ENCODE measurements at regions not wholly inside any gene's neighbourhood (a gene's known extent, or its start where the extent isn't known, plus 50 kb on each side); places are given as distances from the start of the nearest gene placed in this dataset.
A peak's percentile ranks its signal among the peaks of the same experiment; 100 is the strongest.

- DNase-seq (ENCODE audit: low read depth) = no peak
- H3K4me3 ChIP-seq (ENCODE audit: low read depth, low read length) = no peak overlapping the region
- TF ChIP-seq CTCF (IDR thresholded peaks at IDR 0.05; ENCODE audit: control insufficient read depth, extremely low read depth, insufficient read depth) = no peak
Measured at GRCh38 chr1:17920881-17921640, 165.9 kb downstream of the ACTL8 start.

- no peak for DNase-seq (ENCODE audit: low read depth)
- peak; percentile 25; the same call in 1 of the 2 replicates for TF ChIP-seq CTCF (IDR thresholded peaks at IDR 0.05; ENCODE audit: control insufficient read depth, extremely low read depth, insufficient read depth)
- H3K4me3 ChIP-seq (ENCODE audit: low read depth, low read length) = no peak overlapping the region
Measured at GRCh38 chr1:17922833-17923232, 167.7 kb downstream of the ACTL8 start.

- TF ChIP-seq CTCF (IDR thresholded peaks at IDR 0.05; ENCODE audit: control insufficient read depth, extremely low read depth, insufficient read depth) = no peak
- no peak overlapping the region for H3K4me3 ChIP-seq (ENCODE audit: low read depth, low read length)
- no peak for DNase-seq (ENCODE audit: low read depth)
Measured at GRCh38 chr1:17923666-17924065, 168.5 kb downstream of the ACTL8 start.

- H3K4me3 ChIP-seq (ENCODE audit: low read depth, low read length) = no peak overlapping the region
- TF ChIP-seq CTCF (IDR thresholded peaks at IDR 0.05; ENCODE audit: control insufficient read depth, extremely low read depth, insufficient read depth) = no peak
- DNase-seq (ENCODE audit: low read depth) = no peak
Measured at GRCh38 chr1:17924578-17924977, 169.4 kb downstream of the ACTL8 start.

- DNase-seq (ENCODE audit: low read depth) = no peak
- no peak for TF ChIP-seq CTCF (IDR thresholded peaks at IDR 0.05; ENCODE audit: control insufficient read depth, extremely low read depth, insufficient read depth)
- H3K4me3 ChIP-seq (ENCODE audit: low read depth, low read length) = no peak overlapping the region
Measured at GRCh38 chr1:17925290-17926237, 170.4 kb downstream of the ACTL8 start.

- DNase-seq (ENCODE audit: low read depth) = no peak
- no peak for TF ChIP-seq CTCF (IDR thresholded peaks at IDR 0.05; ENCODE audit: control insufficient read depth, extremely low read depth, insufficient read depth)
- H3K4me3 ChIP-seq (ENCODE audit: low read depth, low read length) = no peak overlapping the region
Measured at GRCh38 chr1:17926906-17927305, 171.8 kb downstream of the ACTL8 start.
